ENCODE measurements at regions not wholly inside any gene's neighbourhood (a gene's known extent, or its start where the extent isn't known, plus 50 kb on each side); places are given as distances from the start of the nearest gene placed in this dataset.

- WGBS (ENCODE audit: missing lambda C conversion rate) = 13% methylated on average over 5 of the region's 5 CpGs
- Histone ChIP-seq H3K4me1 (no peaks in the 10 kb centered on the region), H3K9me3 (no peaks in the 10 kb centered on the region), H3K4me3 (no peak overlapping the region), H3K4me2 (no peak overlapping the region), H3K27ac (no peak overlapping the region)
- ChIA-PET POLR2A (no interaction called here), CTCF (interaction anchor here (0.6 to 1.2 kb wide), 2 partner anchors 8 to 141 kb away, joined by 3 read pairs; no protein-coding TSS in a partner anchor)
- DNase-seq (ENCODE audit: low read depth in 1 of 2, low spot score in 1 of 2) = no peak
- FAIRE-seq = no peak
- TF ChIP-seq CBX8 (IDR thresholded peaks at IDR 0.05) (no peak), FOSL2 (IDR thresholded peaks at IDR 0.05) (no peak), FOSL2 (CRISPR knock-in tag; IDR thresholded peaks at IDR 0.05) (no peak)
- no peak for ATAC-seq
Measured at GRCh38 chr6:90653750-90654149, 66.9 kb upstream of the MAP3K7 start.

DNA sequence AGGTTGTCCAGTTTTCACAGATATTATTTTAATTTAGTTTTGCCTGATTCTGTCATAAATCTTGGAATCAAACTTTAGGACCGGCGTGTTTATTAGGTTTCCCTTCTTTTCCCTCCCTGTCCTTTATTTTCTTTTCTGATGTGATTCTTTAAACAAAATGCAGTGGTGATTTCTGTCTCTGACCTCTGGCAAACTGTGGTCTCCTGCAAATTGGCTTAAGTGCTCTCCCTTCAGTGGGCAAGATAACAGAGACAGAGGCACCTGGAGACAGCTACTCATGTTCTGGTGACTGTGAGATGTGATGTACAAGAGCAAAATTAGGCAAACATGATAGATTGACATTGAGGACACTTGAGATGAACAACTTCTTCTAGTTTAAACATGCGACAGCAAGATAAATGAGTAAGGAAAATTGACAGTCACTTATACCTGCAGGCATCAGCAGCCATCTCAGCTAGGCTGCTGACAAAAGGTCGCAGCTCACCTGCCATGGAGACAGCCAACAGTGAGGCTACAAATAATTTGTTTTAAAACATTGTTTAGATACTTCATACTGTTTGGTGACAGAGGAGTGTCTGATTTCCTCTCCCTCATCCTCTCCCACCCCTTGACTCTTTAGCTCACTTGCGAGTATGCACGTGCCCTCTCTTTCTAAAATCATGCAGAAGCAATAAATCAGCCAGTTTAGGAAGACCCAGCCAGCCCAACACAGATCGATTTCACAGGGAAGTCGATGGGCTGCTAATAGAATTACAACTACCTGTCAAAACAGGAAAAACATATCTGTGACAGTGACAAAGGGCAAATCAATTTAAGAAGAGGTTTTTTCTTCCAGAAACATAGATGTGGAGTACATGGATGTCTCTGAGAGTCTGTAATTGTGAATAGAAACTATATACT, 63.4 kb upstream of the MAP3K7 start:
- CTCF ChIA-PET = interaction anchor here (0.9 kb wide), 1 partner anchor 9 kb away, joined by 3 read pairs; no protein-coding TSS in a partner anchor
- WGBS (ENCODE audit: missing lambda C conversion rate) = 25% methylated on average over 7 of the region's 8 CpGs
- POLR2A ChIA-PET = no interaction called here
- Histone ChIP-seq H3K4me3 (no peak overlapping the region), H3K4me1 (no peaks in the 10 kb centered on the region), H3K27ac (no peak overlapping the region), H3K4me2 (no peak overlapping the region), H3K9me3 (no peaks in the 10 kb centered on the region)
- ATAC-seq (no peak), DNase-seq (ENCODE audit: low read depth in 1 of 2, low spot score in 1 of 2) (no peak), FAIRE-seq (no peak)
- TF ChIP-seq NR3C1 (IDR thresholded peaks at IDR 0.05) (no peak), FOSB (CRISPR knock-in tag; IDR thresholded peaks at IDR 0.05) (no peak), CBX8 (IDR thresholded peaks at IDR 0.05) (no peak), MAZ (IDR thresholded peaks at IDR 0.05; ENCODE audit: borderline replicate concordance, low read depth, low read length) (no peak), CHD4 (IDR thresholded peaks at IDR 0.05; ENCODE audit: borderline replicate concordance) (no peak), FOSL2 (IDR thresholded peaks at IDR 0.05) (no peak), FOSL2 (CRISPR knock-in tag; IDR thresholded peaks at IDR 0.05) (no peak), PHF8 (IDR thresholded peaks at IDR 0.05; ENCODE audit: borderline replicate concordance, low read depth) (no peak), EHMT2 (IDR thresholded peaks at IDR 0.05; ENCODE audit: low read depth) (no peak), POLR2A (IDR thresholded peaks at IDR 0.05; ENCODE audit: low read length) (no peak), ZC3H11A (IDR thresholded peaks at IDR 0.05) (no peak), POLR2AphosphoS2 (conservative IDR thresholded peaks at IDR 0.05; ENCODE audit: low read length) (no peak), RFX5 (IDR thresholded peaks at IDR 0.05) (no peak)
- TF ChIP-seq, protein P1, sequence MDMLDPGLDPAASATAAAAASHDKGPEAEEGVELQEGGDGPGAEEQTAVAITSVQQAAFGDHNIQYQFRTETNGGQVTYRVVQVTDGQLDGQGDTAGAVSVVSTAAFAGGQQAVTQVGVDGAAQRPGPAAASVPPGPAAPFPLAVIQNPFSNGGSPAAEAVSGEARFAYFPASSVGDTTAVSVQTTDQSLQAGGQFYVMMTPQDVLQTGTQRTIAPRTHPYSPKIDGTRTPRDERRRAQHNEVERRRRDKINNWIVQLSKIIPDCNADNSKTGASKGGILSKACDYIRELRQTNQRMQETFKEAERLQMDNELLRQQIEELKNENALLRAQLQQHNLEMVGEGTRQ (IDR thresholded peaks at IDR 0.05) = no peak
- TF ChIP-seq, protein P2, sequence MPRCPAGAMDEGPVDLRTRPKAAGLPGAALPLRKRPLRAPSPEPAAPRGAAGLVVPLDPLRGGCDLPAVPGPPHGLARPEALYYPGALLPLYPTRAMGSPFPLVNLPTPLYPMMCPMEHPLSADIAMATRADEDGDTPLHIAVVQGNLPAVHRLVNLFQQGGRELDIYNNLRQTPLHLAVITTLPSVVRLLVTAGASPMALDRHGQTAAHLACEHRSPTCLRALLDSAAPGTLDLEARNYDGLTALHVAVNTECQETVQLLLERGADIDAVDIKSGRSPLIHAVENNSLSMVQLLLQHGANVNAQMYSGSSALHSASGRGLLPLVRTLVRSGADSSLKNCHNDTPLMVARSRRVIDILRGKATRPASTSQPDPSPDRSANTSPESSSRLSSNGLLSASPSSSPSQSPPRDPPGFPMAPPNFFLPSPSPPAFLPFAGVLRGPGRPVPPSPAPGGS (IDR thresholded peaks at IDR 0.05) = no peak

- Histone ChIP-seq H3K4me1 (no peaks in the 10 kb centered on the region), H3K4me3 (no peak overlapping the region), H3K4me2 (no peak overlapping the region), H3K9me3 (no peaks in the 10 kb centered on the region), H3K27ac (no peak overlapping the region)
- DNase-seq (ENCODE audit: low read depth in 1 of 2, low spot score in 1 of 2) = no peak
- ChIA-PET POLR2A (no interaction called here), CTCF (no interaction called here)
- ATAC-seq = no peak
- TF ChIP-seq HDAC2 (IDR thresholded peaks at IDR 0.05) = no peak
- no peak for TF ChIP-seq FOSL2 (IDR thresholded peaks at IDR 0.05)
- no peak for TF ChIP-seq FOSL2 (CRISPR knock-in tag; IDR thresholded peaks at IDR 0.05)
- no peak for TF ChIP-seq JUN (IDR thresholded peaks at IDR 0.05)
- TF ChIP-seq ZNF302 (CRISPR knock-in tag; IDR thresholded peaks at IDR 0.05) = no peak
- TF ChIP-seq ESRRA (IDR thresholded peaks at IDR 0.05; ENCODE audit: borderline replicate concordance, low read length) = no peak
- TF ChIP-seq HMGXB4 (CRISPR knock-in tag; IDR thresholded peaks at IDR 0.05; ENCODE audit: borderline replicate concordance) = no peak
- TF ChIP-seq CHD2 (IDR thresholded peaks at IDR 0.05; ENCODE audit: low read length, partially characterized antibody) = no peak
- TF ChIP-seq ZC3H11A (IDR thresholded peaks at IDR 0.05) = no peak
- TF ChIP-seq CTCF (IDR thresholded peaks at IDR 0.05) = no peak
- no peak for FAIRE-seq
- 0% methylated on average over 1 of the region's 1 CpG for WGBS (ENCODE audit: missing lambda C conversion rate)
Measured at GRCh38 chr6:90648873-90649272, 62.0 kb upstream of the MAP3K7 start.
